DND-41 (cell line): ENCODE measurements at regions not wholly inside any gene's neighbourhood (a gene's known extent, or its start where the extent isn't known, plus 50 kb on each side); places are given as distances from the start of the nearest gene placed in this dataset.

Experiments used
- ATAC-seq: fragments of 200-7000 bp; cut with Tn5 transposase; 3 replicates; pipeline ENCODE4 v1.9.1; 2021; ENCODE audit warnings: low read depth; ENCODE audit not compliant: insufficient read depth
- DNase-seq: peaks from one replicate; pipeline ENCODE4 v3.0.0-alpha.2; 2020
- H2AFZ ChIP-seq: 2 replicates; pipeline ENCODE4 v1.6.0; 2012; ENCODE audit warnings: low read depth, low read length
- H3K27ac ChIP-seq: 2 replicates; pipeline ENCODE4 v1.5.1; 2012; ENCODE audit warnings: low read length, inconsistent platforms
- H3K27me3 ChIP-seq: fragments of 200-600 bp; sonication (generic); 2 replicates; pipeline ENCODE4 v1.6.0; 2012; ENCODE audit warnings: low read length, mild to moderate bottlenecking, inconsistent platforms; ENCODE audit not compliant: insufficient read depth, poor library complexity
- H3K36me3 ChIP-seq: 2 replicates; pipeline ENCODE4 v1.5.1; 2012; ENCODE audit warnings: low read length, inconsistent platforms; ENCODE audit not compliant: insufficient read depth
- H3K4me1 ChIP-seq: 2 replicates; pipeline ENCODE4 v1.5.1; 2012; ENCODE audit warnings: mild to moderate bottlenecking, low read length; ENCODE audit not compliant: insufficient read depth
- H3K4me2 ChIP-seq: 2 replicates; pipeline ENCODE4 v1.6.0; 2012; ENCODE audit warnings: mild to moderate bottlenecking, moderate library complexity, low read length, inconsistent platforms; ENCODE audit not compliant: insufficient read depth
- H3K4me3 ChIP-seq, 2 experiments: fragments of 200-600 bp in 1 of 2; shearing (Covaris generic) in 1 of 2; 2 replicates each; pipeline ENCODE4 v1.5.1; 2012 to 2016; ENCODE audit warnings: inconsistent platforms in 2 of 2, low read length in 2 of 2, mild to moderate bottlenecking in 2 of 2, low read depth in 1 of 2, moderate library complexity in 1 of 2
- H3K79me2 ChIP-seq: 2 replicates; pipeline ENCODE4 v1.6.0; 2012; ENCODE audit warnings: low read length, inconsistent platforms; ENCODE audit not compliant: insufficient read depth
- H3K9ac ChIP-seq: 2 replicates; pipeline ENCODE4 v1.6.0; 2012; ENCODE audit warnings: low read depth, mild to moderate bottlenecking, inconsistent platforms, low read length, moderate library complexity
- H3K9me3 ChIP-seq: 2 replicates; pipeline ENCODE4 v1.5.1; 2012; ENCODE audit warnings: low read length, moderate library complexity, mild to moderate bottlenecking, inconsistent platforms; ENCODE audit not compliant: insufficient read depth, severe bottlenecking
- H4K20me1 ChIP-seq: 2 replicates; pipeline ENCODE4 v1.6.0; 2012; ENCODE audit warnings: low read length; ENCODE audit not compliant: insufficient read depth
- EZH2 ChIP-seq: IDR thresholded peaks from 3 replicates; pipeline ENCODE4 v1.6.1; 2012; ENCODE audit warnings: borderline replicate concordance, low read depth, mild to moderate bottlenecking, moderate library complexity, low read length, inconsistent platforms; ENCODE audit not compliant: severe bottlenecking
- TF ChIP-seq, protein P1 (sequence below): IDR thresholded peaks from 2 replicates; pipeline ENCODE4 v1.5.1; 2012; ENCODE audit warnings: borderline replicate concordance, low read length, moderate library complexity, mild to moderate bottlenecking; ENCODE audit not compliant: poor library complexity, severe bottlenecking; ENCODE audit errors: extremely low read depth

DNA sequence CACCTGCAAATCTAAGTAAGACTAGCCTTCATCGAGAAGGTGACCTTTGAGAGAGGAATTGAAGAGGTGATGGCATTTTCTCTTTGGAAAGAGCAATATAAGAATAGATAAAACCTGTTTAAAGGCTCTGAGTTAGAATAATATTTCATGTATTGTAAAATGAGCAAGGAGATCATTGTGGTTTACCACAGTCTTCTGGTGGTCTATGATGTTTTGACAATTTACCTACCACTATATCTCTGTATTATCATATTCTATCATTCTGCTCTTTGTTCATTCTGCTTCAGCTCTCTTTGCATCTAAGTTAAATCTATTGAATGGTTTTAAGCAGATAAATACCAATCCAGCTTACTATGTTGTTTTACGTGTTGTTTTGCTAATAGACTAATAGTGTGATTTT lies 982.3 kb downstream of the SI start:
- no peak for TF ChIP-seq EZH2
- TF ChIP-seq, protein P1, sequence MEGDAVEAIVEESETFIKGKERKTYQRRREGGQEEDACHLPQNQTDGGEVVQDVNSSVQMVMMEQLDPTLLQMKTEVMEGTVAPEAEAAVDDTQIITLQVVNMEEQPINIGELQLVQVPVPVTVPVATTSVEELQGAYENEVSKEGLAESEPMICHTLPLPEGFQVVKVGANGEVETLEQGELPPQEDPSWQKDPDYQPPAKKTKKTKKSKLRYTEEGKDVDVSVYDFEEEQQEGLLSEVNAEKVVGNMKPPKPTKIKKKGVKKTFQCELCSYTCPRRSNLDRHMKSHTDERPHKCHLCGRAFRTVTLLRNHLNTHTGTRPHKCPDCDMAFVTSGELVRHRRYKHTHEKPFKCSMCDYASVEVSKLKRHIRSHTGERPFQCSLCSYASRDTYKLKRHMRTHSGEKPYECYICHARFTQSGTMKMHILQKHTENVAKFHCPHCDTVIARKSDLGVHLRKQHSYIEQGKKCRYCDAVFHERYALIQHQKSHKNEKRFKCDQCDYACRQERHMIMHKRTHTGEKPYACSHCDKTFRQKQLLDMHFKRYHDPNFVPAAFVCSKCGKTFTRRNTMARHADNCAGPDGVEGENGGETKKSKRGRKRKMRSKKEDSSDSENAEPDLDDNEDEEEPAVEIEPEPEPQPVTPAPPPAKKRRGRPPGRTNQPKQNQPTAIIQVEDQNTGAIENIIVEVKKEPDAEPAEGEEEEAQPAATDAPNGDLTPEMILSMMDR, result no peak
- Histone ChIP-seq H3K4me1 (peaks cover 30% of the 10 kb centered on the region), H3K9ac (no peak overlapping the region), H3K4me2 (0 out of 2 replicates have a peak overlapping the region, but pooled peaks have one; percentile 39), H3K4me3 (no peak overlapping the region), H3K36me3 (no peaks in the 10 kb centered on the region), H3K27me3 (no peaks in the 10 kb centered on the region), H2AFZ (no peak overlapping the region), H3K9me3 (no peaks in the 10 kb centered on the region), H3K79me2 (no peaks in the 10 kb centered on the region), H3K27ac (no peak overlapping the region), H4K20me1 (no peaks in the 10 kb centered on the region)
- DNase-seq (no peak), ATAC-seq (peak; percentile 85)

DNA sequence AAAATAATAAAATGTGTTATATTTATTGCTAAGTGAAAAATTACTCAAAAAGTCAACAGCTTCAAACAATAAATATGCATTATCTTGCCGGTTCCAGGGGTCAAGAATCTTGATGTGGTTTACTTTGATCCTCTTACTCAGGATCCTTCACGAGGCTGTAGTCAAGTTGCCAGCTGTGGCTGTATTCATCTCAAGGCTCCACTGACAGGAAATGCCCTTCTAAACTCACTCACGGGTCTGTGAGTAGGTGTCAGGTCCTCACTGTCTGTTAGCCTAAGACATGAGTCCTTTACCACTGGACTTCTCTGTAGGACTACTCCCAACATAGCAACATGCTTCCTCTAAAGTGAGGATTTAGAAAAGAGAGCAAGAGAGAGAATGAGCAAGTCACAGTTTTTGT lies 983.0 kb downstream of the SI start:
- peak; percentile 55 for DNase-seq
- Histone ChIP-seq H3K27ac (peak overlapping the region; percentile 51; the same call in 1 of the 2 replicates), H2AFZ (no peak overlapping the region)

DNA sequence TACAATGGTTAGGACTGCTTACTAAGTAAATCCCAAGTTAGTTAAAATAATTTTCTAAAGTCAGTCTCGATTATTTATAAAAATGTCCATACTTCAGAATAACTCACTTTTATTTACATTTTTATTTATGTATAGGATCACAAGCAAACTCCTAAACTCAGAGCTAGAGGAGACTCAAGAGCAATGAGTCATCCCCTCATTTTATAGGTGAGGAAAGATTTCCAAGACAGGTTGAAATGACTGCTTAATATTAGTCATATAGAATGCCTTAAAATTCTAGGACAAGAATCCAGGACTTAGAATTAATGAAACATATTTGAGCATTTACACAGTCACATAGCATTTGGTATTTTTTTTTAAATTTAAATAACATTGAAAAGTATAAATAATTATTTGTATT lies 983.8 kb downstream of the SI start:
- no peak overlapping the region for H3K27ac ChIP-seq
- DNase-seq (no peak), ATAC-seq (no peak)
- H3K9ac ChIP-seq, result no peak overlapping the region
- H2AFZ ChIP-seq, result no peak overlapping the region
- H3K79me2 ChIP-seq, result no peaks in the 10 kb centered on the region
- H3K4me3 ChIP-seq, result no peak overlapping the region
- no peak overlapping the region; the same call in 1 of the 2 replicates for H3K4me2 ChIP-seq
- TF ChIP-seq, protein P1, result no peak
- no peak for TF ChIP-seq EZH2
- H3K27me3 ChIP-seq, result no peaks in the 10 kb centered on the region
- no peaks in the 10 kb centered on the region for H3K36me3 ChIP-seq
- no peaks in the 10 kb centered on the region for H3K9me3 ChIP-seq
- H3K4me1 ChIP-seq, result peaks cover 30% of the 10 kb centered on the region
- H4K20me1 ChIP-seq, result no peaks in the 10 kb centered on the region

More for the DNA sequence above, 983.0 kb downstream of the SI start:
- no peaks in the 10 kb centered on the region for H3K9me3 ChIP-seq
- H3K36me3 ChIP-seq, result no peaks in the 10 kb centered on the region
- no peak overlapping the region for H3K9ac ChIP-seq
- H3K27me3 ChIP-seq, result no peaks in the 10 kb centered on the region
- no peak overlapping the region for H3K4me3 ChIP-seq
- TF ChIP-seq EZH2, result no peak
- TF ChIP-seq, protein P1, result no peak
- ATAC-seq, result peak; percentile 86
- H3K79me2 ChIP-seq, result no peaks in the 10 kb centered on the region
- H4K20me1 ChIP-seq, result no peaks in the 10 kb centered on the region
- H3K4me1 ChIP-seq, result peaks cover 30% of the 10 kb centered on the region
- H3K4me2 ChIP-seq, result peak overlapping the region; percentile 39; the same call in 1 of the 2 replicates

DNA sequence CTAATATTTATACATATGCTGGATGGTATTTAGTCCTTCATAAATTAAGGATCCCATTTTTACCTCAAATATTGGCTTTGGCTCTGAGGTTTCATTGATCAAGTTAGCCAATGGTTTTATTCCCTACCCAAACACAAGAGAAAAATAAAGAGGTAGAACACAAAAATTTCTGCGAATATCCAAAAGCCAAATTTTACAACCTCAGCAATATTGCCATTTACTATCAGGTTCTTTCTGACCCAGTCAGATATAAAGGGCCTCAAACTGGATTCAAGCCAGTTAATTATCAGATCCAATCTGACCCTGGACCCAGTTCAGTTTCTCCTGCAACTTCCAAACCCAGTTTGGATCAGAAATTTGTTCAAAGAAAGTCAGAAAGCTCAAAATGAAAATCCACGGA lies 998.1 kb downstream of the SI start:
- Histone ChIP-seq H3K9me3 (peaks cover 7% of the 10 kb centered on the region), H3K4me2 (no peak overlapping the region), H3K9ac (no peak overlapping the region), H3K36me3 (no peaks in the 10 kb centered on the region), H4K20me1 (no peaks in the 10 kb centered on the region), H3K27me3 (no peaks in the 10 kb centered on the region), H3K79me2 (no peaks in the 10 kb centered on the region), H3K27ac (no peak overlapping the region), H2AFZ (no peak overlapping the region), H3K4me3 (no peak overlapping the region), H3K4me1 (no peaks in the 10 kb centered on the region)
- ATAC-seq (no peak), DNase-seq (no peak)
- TF ChIP-seq, protein P1, result no peak
- no peak for TF ChIP-seq EZH2
